Fibroblast of lung (primary cell): ENCODE measurements at regions not wholly inside any gene's neighbourhood (a gene's known extent, or its start where the extent isn't known, plus 50 kb on each side); places are given as distances from the start of the nearest gene placed in this dataset.

Experiments used
- CTCF ChIP-seq, 2 donors: IDR thresholded peaks in 1 of 2; conservative IDR thresholded peaks in 1 of 2; 1 replicate in 1 of 2; 2 replicates in 1 of 2; pipeline ENCODE4 v1.5.1; 2011 to 2012; ENCODE audit warnings: low read length in 2 of 2, control low read depth in 1 of 2, inconsistent platforms in 1 of 2, low read depth in 1 of 2, mild to moderate bottlenecking in 1 of 2
- EZH2 ChIP-seq: IDR thresholded peaks from 2 replicates; pipeline ENCODE4 v1.5.1; 2012; ENCODE audit warnings: low read length, control low read depth, mild to moderate bottlenecking; ENCODE audit errors: missing control alignments

GRCh38 chr4:120525106-120525505, 397.4 kb downstream of the PRDM5 start:
- TF ChIP-seq CTCF (conservative IDR thresholded peaks at IDR 0.05 in 1 of 2, IDR thresholded peaks at IDR 0.05 in 1 of 2; ENCODE audit: low read depth in 1 of 2, low read length in 2 of 2) = no peak
- TF ChIP-seq EZH2 = no peak
